Smooth muscle cell (in vitro differentiated cells): ENCODE measurements at regions not wholly inside any gene's neighbourhood (a gene's known extent, or its start where the extent isn't known, plus 50 kb on each side); places are given as distances from the start of the nearest gene placed in this dataset.

Experiments
- DNase-seq: peaks from one replicate; lab custom pipeline; 2025; ENCODE audit not compliant: unreplicated experiment; lab: John Stamatoyannopoulos, UW
- H2AFZ ChIP-seq: fragments of 200-600 bp; sonication (generic); 2 replicates; pipeline ENCODE4 v1.6.0; 2016; ENCODE audit warnings: antibody characterized with exemption, low read depth, mild to moderate bottlenecking
- H3F3A ChIP-seq: fragments of 200-600 bp; sonication (generic); 2 replicates; pipeline ENCODE4 v1.6.0; 2017; ENCODE audit warnings: antibody characterized with exemption, low read depth
- H3K27ac ChIP-seq: fragments of 200-600 bp; sonication (generic); 2 replicates; pipeline ENCODE4 v1.5.1; 2016; ENCODE audit warnings: low read depth, mild to moderate bottlenecking
- H3K27me3 ChIP-seq: fragments of 200-600 bp; sonication (generic); 2 replicates; pipeline ENCODE4 v1.6.1; 2016; ENCODE audit warnings: low read depth, mild to moderate bottlenecking
- H3K36me3 ChIP-seq: fragments of 200-600 bp; sonication (generic); 2 replicates; pipeline ENCODE4 v1.5.1; 2016; ENCODE audit warnings: low read depth
- H3K4me1 ChIP-seq: fragments of 200-600 bp; sonication (generic); 2 replicates; pipeline ENCODE4 v1.5.1; 2016; ENCODE audit warnings: low read depth
- H3K4me2 ChIP-seq: fragments of 200-600 bp; sonication (generic); 2 replicates; pipeline ENCODE4 v1.6.0; 2016; ENCODE audit warnings: mild to moderate bottlenecking
- H3K4me3 ChIP-seq: fragments of 200-600 bp; sonication (generic); 2 replicates; pipeline ENCODE4 v1.5.1; 2016; ENCODE audit warnings: mild to moderate bottlenecking
- H3K79me2 ChIP-seq: fragments of 200-600 bp; sonication (generic); 2 replicates; pipeline ENCODE4 v1.6.0; 2016; ENCODE audit warnings: low read depth, mild to moderate bottlenecking
- H3K9ac ChIP-seq: fragments of 200-600 bp; sonication (generic); 2 replicates; pipeline ENCODE4 v1.6.0; 2016; ENCODE audit warnings: low read depth
- H3K9me3 ChIP-seq: fragments of 200-600 bp; sonication (generic); replicated peaks from 2 replicates; pipeline ENCODE4 v1.5.1; 2016; ENCODE audit warnings: low read depth
- H4K20me1 ChIP-seq: fragments of 200-600 bp; sonication (generic); 2 replicates; pipeline ENCODE4 v1.6.0; 2016; ENCODE audit warnings: low read depth
- CTCF ChIP-seq: fragments of 200-600 bp; sonication (generic); IDR thresholded peaks from 2 replicates; pipeline ENCODE4 v1.5.1; 2017; ENCODE audit warnings: borderline replicate concordance, mild to moderate bottlenecking, antibody characterized with exemption; ENCODE audit not compliant: insufficient read depth, poor library complexity, severe bottlenecking
- WGBS: methylation state at CpG from one replicate; pipeline ENCODE4 v1.1.7; 2016; ENCODE audit warnings: low lambda C conversion rate; 5-methylcytosine and 5-hydroxymethylcytosine counted together

GRCh38 chr2:12201369-12201768, 454.9 kb downstream of the LPIN1 start:
- 82% methylated on average over 6 of the region's 6 CpGs for WGBS

GRCh38 chr2:12202313-12203075, 456.1 kb downstream of the LPIN1 start:
- Histone ChIP-seq H3K79me2 (no peaks in the 10 kb centered on the region), H3K4me1 (peaks cover 4% of the 10 kb centered on the region), H3K27me3 (no peaks in the 10 kb centered on the region), H3K9ac (no peak overlapping the region), H3F3A (no peaks in the 10 kb centered on the region), H3K36me3 (no peaks in the 10 kb centered on the region), H3K4me2 (peak overlapping the region; percentile 48), H3K27ac (no peak overlapping the region), H3K9me3 (no peaks in the 10 kb centered on the region), H2AFZ (peak overlapping the region; percentile 43), H4K20me1 (no peaks in the 10 kb centered on the region), H3K4me3 (no peak overlapping the region)
- WGBS = 48% methylated on average over 12 of the region's 12 CpGs
- no peak for TF ChIP-seq CTCF
- no peak for DNase-seq

More at GRCh38 chr2:12201369-12201768, 454.9 kb downstream of the LPIN1 start:
- H3K4me2 ChIP-seq = no peak overlapping the region
- TF ChIP-seq CTCF = no peak
- no peak for DNase-seq
- no peaks in the 10 kb centered on the region for H4K20me1 ChIP-seq
- H3K9me3 ChIP-seq = no peaks in the 10 kb centered on the region
- H3F3A ChIP-seq = no peaks in the 10 kb centered on the region
- no peaks in the 10 kb centered on the region for H3K79me2 ChIP-seq
- peaks cover 4% of the 10 kb centered on the region for H3K4me1 ChIP-seq
- no peak overlapping the region for H3K27ac ChIP-seq
- no peaks in the 10 kb centered on the region for H3K36me3 ChIP-seq
- no peak overlapping the region for H2AFZ ChIP-seq
- H3K9ac ChIP-seq = no peak overlapping the region
- no peaks in the 10 kb centered on the region for H3K27me3 ChIP-seq
- H3K4me3 ChIP-seq = no peak overlapping the region

- no peak overlapping the region for H3K27ac ChIP-seq
- TF ChIP-seq CTCF = no peak
- no peaks in the 10 kb centered on the region for H3F3A ChIP-seq
- no peak overlapping the region for H3K4me3 ChIP-seq
- H2AFZ ChIP-seq = no peak overlapping the region
- H3K27me3 ChIP-seq = no peaks in the 10 kb centered on the region
- no peak overlapping the region for H3K9ac ChIP-seq
- no peak overlapping the region for H3K4me2 ChIP-seq
- H4K20me1 ChIP-seq = no peaks in the 10 kb centered on the region
- 88% methylated on average over 2 of the region's 2 CpGs for WGBS
- no peaks in the 10 kb centered on the region for H3K36me3 ChIP-seq
- H3K9me3 ChIP-seq = no peaks in the 10 kb centered on the region
- H3K4me1 ChIP-seq = peaks cover 4% of the 10 kb centered on the region
- H3K79me2 ChIP-seq = no peaks in the 10 kb centered on the region
- no peak for DNase-seq
Observed at GRCh38 chr2:12203528-12203927, 457.1 kb downstream of the LPIN1 start.

- no peak for TF ChIP-seq CTCF
- 96% methylated on average over 3 of the region's 3 CpGs for WGBS
- Histone ChIP-seq H3K79me2 (no peaks in the 10 kb centered on the region), H3F3A (no peaks in the 10 kb centered on the region), H3K36me3 (no peaks in the 10 kb centered on the region), H3K4me3 (no peak overlapping the region), H3K9ac (no peak overlapping the region), H2AFZ (no peak overlapping the region), H3K4me1 (peaks cover 4% of the 10 kb centered on the region), H3K4me2 (no peak overlapping the region), H3K27me3 (no peaks in the 10 kb centered on the region), H3K9me3 (no peaks in the 10 kb centered on the region), H3K27ac (no peak overlapping the region), H4K20me1 (no peaks in the 10 kb centered on the region)
- no peak for DNase-seq
Observed at GRCh38 chr2:12205086-12205485, 458.7 kb downstream of the LPIN1 start.
